Glutamatergic neuron (in vitro differentiated cells): ENCODE measurements at regions not wholly inside any gene's neighbourhood (a gene's known extent, or its start where the extent isn't known, plus 50 kb on each side); places are given as distances from the start of the nearest gene placed in this dataset.

Source experiments
- DNase-seq: peaks from one replicate; pipeline ENCODE4 v3.0.0; 2022
- H3K27ac Mint-ChIP-seq: one replicate; pipeline ENCODE4 v1.8.0; 2020; ENCODE audit warnings: mild to moderate bottlenecking, mixed read lengths, inconsistent platforms; ENCODE audit not compliant: unreplicated experiment
- H3K27me3 Mint-ChIP-seq: one replicate; pipeline ENCODE4 v1.8.0; 2020; ENCODE audit warnings: mild to moderate bottlenecking, moderate library complexity, mixed read lengths, inconsistent platforms; ENCODE audit not compliant: unreplicated experiment
- H3K36me3 Mint-ChIP-seq: one replicate; pipeline ENCODE4 v1.8.0; 2020; ENCODE audit warnings: mild to moderate bottlenecking, mixed read lengths, inconsistent platforms; ENCODE audit not compliant: unreplicated experiment
- H3K4me1 Mint-ChIP-seq: one replicate; pipeline ENCODE4 v1.8.0; 2020; ENCODE audit warnings: mild to moderate bottlenecking, low read depth, mixed read lengths, inconsistent platforms; ENCODE audit not compliant: unreplicated experiment
- H3K4me3 Mint-ChIP-seq: one replicate; pipeline ENCODE4 v1.8.0; 2020; ENCODE audit warnings: mild to moderate bottlenecking, mixed read lengths, inconsistent platforms; ENCODE audit not compliant: unreplicated experiment
- H3K9me3 Mint-ChIP-seq: one replicate; pipeline ENCODE4 v1.8.0; 2020; ENCODE audit warnings: mild to moderate bottlenecking, moderate library complexity, mixed read lengths, inconsistent platforms; ENCODE audit not compliant: unreplicated experiment
- TF ChIP-seq, protein P1 (sequence below): fragments of 200-600 bp; sonication (generic); IDR thresholded peaks from one replicate; pipeline ENCODE4 v1.5.0; 2021; ENCODE audit not compliant: partially characterized antibody, unreplicated experiment

DNA sequence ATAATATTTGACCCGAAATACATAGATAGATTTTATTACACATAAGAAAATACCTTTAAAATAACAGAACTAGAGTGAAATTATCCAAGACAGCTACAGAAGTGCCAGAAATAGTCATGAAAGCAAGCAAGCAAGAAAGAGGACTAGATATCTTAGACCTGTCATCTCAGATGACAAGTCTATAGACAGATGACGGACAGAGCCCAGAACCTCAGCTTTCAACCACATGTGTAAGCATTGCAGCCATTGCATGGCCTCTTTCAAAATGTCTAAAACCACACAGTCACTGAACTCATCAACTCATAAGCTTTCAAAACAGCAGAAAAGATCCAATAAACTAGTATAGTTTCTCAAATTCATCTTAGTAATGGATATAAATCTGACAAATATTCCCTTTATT is 59.8 kb upstream of the FHIT start:
- H3K9me3 Mint-ChIP-seq: no peaks in the 10 kb centered on the region
- H3K4me1 Mint-ChIP-seq: no peaks in the 10 kb centered on the region
- H3K27ac Mint-ChIP-seq: no peak overlapping the region
- TF ChIP-seq, protein P1, sequence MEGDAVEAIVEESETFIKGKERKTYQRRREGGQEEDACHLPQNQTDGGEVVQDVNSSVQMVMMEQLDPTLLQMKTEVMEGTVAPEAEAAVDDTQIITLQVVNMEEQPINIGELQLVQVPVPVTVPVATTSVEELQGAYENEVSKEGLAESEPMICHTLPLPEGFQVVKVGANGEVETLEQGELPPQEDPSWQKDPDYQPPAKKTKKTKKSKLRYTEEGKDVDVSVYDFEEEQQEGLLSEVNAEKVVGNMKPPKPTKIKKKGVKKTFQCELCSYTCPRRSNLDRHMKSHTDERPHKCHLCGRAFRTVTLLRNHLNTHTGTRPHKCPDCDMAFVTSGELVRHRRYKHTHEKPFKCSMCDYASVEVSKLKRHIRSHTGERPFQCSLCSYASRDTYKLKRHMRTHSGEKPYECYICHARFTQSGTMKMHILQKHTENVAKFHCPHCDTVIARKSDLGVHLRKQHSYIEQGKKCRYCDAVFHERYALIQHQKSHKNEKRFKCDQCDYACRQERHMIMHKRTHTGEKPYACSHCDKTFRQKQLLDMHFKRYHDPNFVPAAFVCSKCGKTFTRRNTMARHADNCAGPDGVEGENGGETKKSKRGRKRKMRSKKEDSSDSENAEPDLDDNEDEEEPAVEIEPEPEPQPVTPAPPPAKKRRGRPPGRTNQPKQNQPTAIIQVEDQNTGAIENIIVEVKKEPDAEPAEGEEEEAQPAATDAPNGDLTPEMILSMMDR: no peak
- no peak for DNase-seq
- H3K36me3 Mint-ChIP-seq: no peaks in the 10 kb centered on the region
- no peak overlapping the region for H3K4me3 Mint-ChIP-seq
- H3K27me3 Mint-ChIP-seq: no peaks in the 10 kb centered on the region

DNA sequence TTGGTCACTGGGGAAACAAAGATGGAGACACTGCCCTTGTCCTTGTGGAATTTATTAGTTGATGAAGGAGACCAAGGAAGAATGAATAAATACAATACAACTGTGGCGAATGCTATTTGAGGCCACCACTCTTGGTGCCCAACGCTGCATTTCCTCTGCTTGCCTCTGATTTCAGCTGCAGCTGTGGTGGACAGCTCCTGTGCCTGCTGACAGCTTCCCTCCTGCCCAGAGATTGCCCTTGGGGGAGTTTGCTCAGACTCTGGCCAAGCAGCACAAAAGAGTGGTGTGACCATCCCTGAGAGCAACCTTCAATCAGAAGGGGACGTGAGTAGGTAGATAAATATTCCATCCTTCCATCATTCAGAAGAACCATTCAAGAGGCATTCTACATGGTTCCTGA is 64.6 kb upstream of the FHIT start:
- TF ChIP-seq, protein P1: no peak
- H3K36me3 Mint-ChIP-seq: no peaks in the 10 kb centered on the region
- H3K9me3 Mint-ChIP-seq: no peaks in the 10 kb centered on the region
- DNase-seq: no peak
- no peak overlapping the region for H3K4me3 Mint-ChIP-seq
- no peak overlapping the region for H3K27ac Mint-ChIP-seq
- no peaks in the 10 kb centered on the region for H3K4me1 Mint-ChIP-seq
- no peaks in the 10 kb centered on the region for H3K27me3 Mint-ChIP-seq

DNA sequence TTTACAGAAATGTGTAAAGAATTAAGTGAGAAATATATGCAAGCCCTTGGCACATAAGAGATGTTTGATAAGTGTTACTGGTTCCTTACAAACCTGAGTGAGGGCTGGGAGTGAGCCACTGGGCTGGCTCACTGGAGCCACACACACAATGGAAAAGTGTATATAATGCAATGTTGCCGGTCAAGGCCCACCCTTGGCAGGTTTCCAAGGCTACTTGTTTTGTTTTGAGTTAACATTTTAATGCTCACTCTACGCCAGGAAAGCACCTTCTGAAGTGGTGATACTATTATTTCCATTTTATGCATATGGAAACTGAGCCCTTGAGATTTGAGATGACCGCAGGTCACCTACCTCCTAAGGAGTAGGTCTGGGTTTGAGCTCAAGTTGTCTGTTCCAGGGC is 71.8 kb upstream of the FHIT start:
- no peak overlapping the region for H3K4me3 Mint-ChIP-seq
- no peaks in the 10 kb centered on the region for H3K36me3 Mint-ChIP-seq
- H3K27ac Mint-ChIP-seq: no peak overlapping the region
- no peaks in the 10 kb centered on the region for H3K9me3 Mint-ChIP-seq
- TF ChIP-seq, protein P1: no peak
- no peak for DNase-seq
- H3K4me1 Mint-ChIP-seq: no peaks in the 10 kb centered on the region
- no peaks in the 10 kb centered on the region for H3K27me3 Mint-ChIP-seq

DNA sequence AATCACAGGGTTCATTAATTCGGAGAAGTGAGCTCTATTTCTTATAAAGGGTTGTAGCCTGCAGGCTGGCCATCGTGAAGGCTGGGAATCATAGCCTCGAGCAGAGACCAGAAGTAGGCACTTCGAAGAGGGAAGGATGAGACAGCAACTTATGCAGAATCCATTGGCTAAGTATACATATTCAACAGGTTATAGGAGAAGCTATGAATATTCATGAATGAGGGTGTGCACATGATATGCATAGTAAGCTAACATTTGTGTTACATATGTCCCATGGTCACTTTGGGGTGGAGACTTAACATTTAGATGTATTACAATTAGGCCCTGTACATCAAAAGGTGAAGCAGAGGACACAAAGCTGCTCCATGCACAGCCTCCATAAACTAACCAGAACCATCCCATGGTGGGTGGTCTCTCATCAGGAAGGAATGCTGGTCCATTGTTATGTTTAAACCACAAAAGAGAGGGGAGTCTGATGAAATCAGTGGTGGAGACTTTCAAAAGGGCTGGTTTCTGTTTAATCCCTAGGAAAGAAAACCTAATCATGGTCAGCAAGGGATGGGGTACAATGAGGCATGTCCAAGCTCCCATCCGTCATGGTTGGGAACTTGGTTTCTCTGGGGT is 80.8 kb upstream of the FHIT start:
- TF ChIP-seq, protein P1: no peak
- no peaks in the 10 kb centered on the region for H3K9me3 Mint-ChIP-seq
- peaks cover 2% of the 10 kb centered on the region for H3K27me3 Mint-ChIP-seq
- DNase-seq: no peak
- H3K4me1 Mint-ChIP-seq: no peaks in the 10 kb centered on the region
- no peaks in the 10 kb centered on the region for H3K36me3 Mint-ChIP-seq
- no peak overlapping the region for H3K27ac Mint-ChIP-seq
- H3K4me3 Mint-ChIP-seq: no peak overlapping the region

DNA sequence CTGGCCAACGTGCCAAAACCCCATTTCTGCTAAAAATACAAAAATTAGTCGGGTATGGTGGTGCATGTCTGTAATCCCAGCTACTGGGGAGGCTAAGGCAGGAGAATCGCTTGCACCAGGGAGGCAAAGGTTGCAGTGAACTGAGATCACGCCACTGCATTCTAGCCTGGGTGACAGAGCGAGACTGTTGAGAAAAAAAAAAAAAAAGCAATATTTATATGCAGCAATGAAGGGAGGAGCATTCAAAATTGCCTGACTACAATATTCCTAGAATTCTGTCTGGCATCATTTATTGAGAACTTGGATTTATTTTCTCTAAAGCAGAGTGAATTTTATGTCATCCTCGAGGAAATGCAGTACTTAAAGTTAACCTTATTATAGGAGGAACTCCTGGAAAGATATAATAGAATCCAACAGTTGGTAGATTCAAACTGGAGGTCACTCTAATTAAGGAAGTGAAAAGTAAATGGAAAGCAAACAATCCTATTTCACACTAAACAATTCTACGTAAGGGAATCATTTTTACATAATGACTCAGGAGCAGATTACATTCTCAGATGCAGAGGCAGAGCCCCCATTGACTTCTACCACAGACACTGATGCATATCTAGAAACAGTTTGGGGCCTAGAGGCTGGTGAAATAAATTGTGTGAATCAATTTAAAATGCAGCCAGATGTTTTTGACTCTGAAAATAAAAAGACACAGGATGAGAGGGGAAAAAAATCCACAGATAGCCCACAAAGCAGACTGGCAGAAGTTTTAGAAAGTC is 82.1 kb upstream of the FHIT start:
- Mint-ChIP-seq H3K4me3 (no peak overlapping the region), H3K36me3 (no peaks in the 10 kb centered on the region), H3K4me1 (no peaks in the 10 kb centered on the region), H3K27ac (no peak overlapping the region), H3K9me3 (no peaks in the 10 kb centered on the region), H3K27me3 (peaks cover 2% of the 10 kb centered on the region)
- DNase-seq: no peak
- TF ChIP-seq, protein P1: no peak
